ENCODE measurements at regions not wholly inside any gene's neighbourhood (a gene's known extent, or its start where the extent isn't known, plus 50 kb on each side); places are given as distances from the start of the nearest gene placed in this dataset.

DNA sequence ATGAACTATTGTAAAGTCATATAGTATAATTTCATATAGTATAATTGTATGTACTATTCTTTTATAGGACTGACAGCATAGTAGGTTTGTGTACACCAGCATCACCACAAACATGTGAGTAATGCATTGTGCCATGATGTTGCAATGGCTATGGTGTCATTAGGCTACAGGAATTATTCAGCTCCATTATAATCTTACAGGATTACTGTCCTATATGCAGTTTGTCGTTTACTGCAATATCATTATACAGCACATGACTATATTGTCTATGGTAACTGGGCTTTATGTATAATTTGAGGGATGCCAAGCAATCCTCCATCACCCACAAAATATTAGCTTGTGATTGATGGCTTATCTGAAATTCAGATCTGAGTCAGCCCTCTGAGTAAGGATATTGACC is 54.2 kb upstream of the PBX1 start:
- TF ChIP-seq, protein P1, sequence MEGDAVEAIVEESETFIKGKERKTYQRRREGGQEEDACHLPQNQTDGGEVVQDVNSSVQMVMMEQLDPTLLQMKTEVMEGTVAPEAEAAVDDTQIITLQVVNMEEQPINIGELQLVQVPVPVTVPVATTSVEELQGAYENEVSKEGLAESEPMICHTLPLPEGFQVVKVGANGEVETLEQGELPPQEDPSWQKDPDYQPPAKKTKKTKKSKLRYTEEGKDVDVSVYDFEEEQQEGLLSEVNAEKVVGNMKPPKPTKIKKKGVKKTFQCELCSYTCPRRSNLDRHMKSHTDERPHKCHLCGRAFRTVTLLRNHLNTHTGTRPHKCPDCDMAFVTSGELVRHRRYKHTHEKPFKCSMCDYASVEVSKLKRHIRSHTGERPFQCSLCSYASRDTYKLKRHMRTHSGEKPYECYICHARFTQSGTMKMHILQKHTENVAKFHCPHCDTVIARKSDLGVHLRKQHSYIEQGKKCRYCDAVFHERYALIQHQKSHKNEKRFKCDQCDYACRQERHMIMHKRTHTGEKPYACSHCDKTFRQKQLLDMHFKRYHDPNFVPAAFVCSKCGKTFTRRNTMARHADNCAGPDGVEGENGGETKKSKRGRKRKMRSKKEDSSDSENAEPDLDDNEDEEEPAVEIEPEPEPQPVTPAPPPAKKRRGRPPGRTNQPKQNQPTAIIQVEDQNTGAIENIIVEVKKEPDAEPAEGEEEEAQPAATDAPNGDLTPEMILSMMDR (conservative IDR thresholded peaks at IDR 0.05; ENCODE audit: low read depth, low read length) = no peak
- no peak for TF ChIP-seq POLR2A (IDR thresholded peaks at IDR 0.05; ENCODE audit: low read depth, low read length)
- TF ChIP-seq, protein P2, sequence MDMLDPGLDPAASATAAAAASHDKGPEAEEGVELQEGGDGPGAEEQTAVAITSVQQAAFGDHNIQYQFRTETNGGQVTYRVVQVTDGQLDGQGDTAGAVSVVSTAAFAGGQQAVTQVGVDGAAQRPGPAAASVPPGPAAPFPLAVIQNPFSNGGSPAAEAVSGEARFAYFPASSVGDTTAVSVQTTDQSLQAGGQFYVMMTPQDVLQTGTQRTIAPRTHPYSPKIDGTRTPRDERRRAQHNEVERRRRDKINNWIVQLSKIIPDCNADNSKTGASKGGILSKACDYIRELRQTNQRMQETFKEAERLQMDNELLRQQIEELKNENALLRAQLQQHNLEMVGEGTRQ (IDR thresholded peaks at IDR 0.05; ENCODE audit: low read depth, low read length) = no peak
- TF ChIP-seq FOS (IDR thresholded peaks at IDR 0.05; ENCODE audit: low read depth, low read length) = no peak
- TF ChIP-seq RCOR1 (IDR thresholded peaks at IDR 0.05; ENCODE audit: insufficient replicate concordance, low read length) = no peak
- no peak for TF ChIP-seq MXI1 (IDR thresholded peaks at IDR 0.05; ENCODE audit: borderline replicate concordance, low read depth, low read length)
- no peak for TF ChIP-seq RFX5 (IDR thresholded peaks at IDR 0.05; ENCODE audit: low read depth, low read length)
- no peak for TF ChIP-seq RAD21 (IDR thresholded peaks at IDR 0.05; ENCODE audit: low read length)
- peak; percentile 65 for TF ChIP-seq CEBPB (IDR thresholded peaks at IDR 0.05; ENCODE audit: low read depth, low read length)
- TF ChIP-seq, protein P3, sequence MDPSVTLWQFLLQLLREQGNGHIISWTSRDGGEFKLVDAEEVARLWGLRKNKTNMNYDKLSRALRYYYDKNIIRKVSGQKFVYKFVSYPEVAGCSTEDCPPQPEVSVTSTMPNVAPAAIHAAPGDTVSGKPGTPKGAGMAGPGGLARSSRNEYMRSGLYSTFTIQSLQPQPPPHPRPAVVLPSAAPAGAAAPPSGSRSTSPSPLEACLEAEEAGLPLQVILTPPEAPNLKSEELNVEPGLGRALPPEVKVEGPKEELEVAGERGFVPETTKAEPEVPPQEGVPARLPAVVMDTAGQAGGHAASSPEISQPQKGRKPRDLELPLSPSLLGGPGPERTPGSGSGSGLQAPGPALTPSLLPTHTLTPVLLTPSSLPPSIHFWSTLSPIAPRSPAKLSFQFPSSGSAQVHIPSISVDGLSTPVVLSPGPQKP (IDR thresholded peaks at IDR 0.05; ENCODE audit: borderline replicate concordance, low read depth, low read length) = no peak

All from IMR-90 (cell line).